ENCODE measurements at regions not wholly inside any gene's neighbourhood (a gene's known extent, or its start where the extent isn't known, plus 50 kb on each side); places are given as distances from the start of the nearest gene placed in this dataset.

- TF ChIP-seq CTCF (conservative IDR thresholded peaks at IDR 0.05; ENCODE audit: low read depth, low read length) = no peak
- Histone ChIP-seq H3K9ac (no peak overlapping the region), H3K4me3 (IDR thresholded peaks at IDR 0.05; ENCODE audit: insufficient read depth, low read depth, low read length) (no peak overlapping the region), H3K27ac (no peak overlapping the region), H4K20me1 (ENCODE audit: insufficient read depth) (no peaks in the 10 kb centered on the region), H2AFZ (ENCODE audit: low read depth) (no peak overlapping the region), H3K4me2 (no peak overlapping the region), H3K79me2 (ENCODE audit: insufficient read depth, low read depth) (no peaks in the 10 kb centered on the region), H3K4me1 (ENCODE audit: low read depth, poor library complexity, severe bottlenecking) (no peaks in the 10 kb centered on the region), H3K36me3 (ENCODE audit: insufficient read depth) (no peaks in the 10 kb centered on the region), H3K27me3 (ENCODE audit: insufficient read depth, low read depth) (no peaks in the 10 kb centered on the region)
Measured at GRCh38 chr2:19028587-19029375, 329.6 kb downstream of the OSR1 start.

- no peaks in the 10 kb centered on the region for H3K27me3 ChIP-seq (ENCODE audit: insufficient read depth, low read depth)
- no peak overlapping the region for H2AFZ ChIP-seq (ENCODE audit: low read depth)
- no peaks in the 10 kb centered on the region for H4K20me1 ChIP-seq (ENCODE audit: insufficient read depth)
- no peaks in the 10 kb centered on the region for H3K36me3 ChIP-seq (ENCODE audit: insufficient read depth)
- no peak overlapping the region for H3K27ac ChIP-seq
- no peak overlapping the region for H3K4me2 ChIP-seq
- H3K9ac ChIP-seq = no peak overlapping the region
- H3K79me2 ChIP-seq (ENCODE audit: insufficient read depth, low read depth) = no peaks in the 10 kb centered on the region
- no peak for TF ChIP-seq CTCF (conservative IDR thresholded peaks at IDR 0.05; ENCODE audit: low read depth, low read length)
- no peaks in the 10 kb centered on the region for H3K4me1 ChIP-seq (ENCODE audit: low read depth, poor library complexity, severe bottlenecking)
- no peak overlapping the region for H3K4me3 ChIP-seq (IDR thresholded peaks at IDR 0.05; ENCODE audit: insufficient read depth, low read depth, low read length)
Measured at GRCh38 chr2:19027626-19028025, 330.8 kb downstream of the OSR1 start.

GRCh38 chr2:19026261-19026660, 332.2 kb downstream of the OSR1 start:
- no peaks in the 10 kb centered on the region for H4K20me1 ChIP-seq (ENCODE audit: insufficient read depth)
- H3K9ac ChIP-seq = no peak overlapping the region
- H3K79me2 ChIP-seq (ENCODE audit: insufficient read depth, low read depth) = no peaks in the 10 kb centered on the region
- no peak overlapping the region for H3K4me3 ChIP-seq (IDR thresholded peaks at IDR 0.05; ENCODE audit: insufficient read depth, low read depth, low read length)
- no peak for TF ChIP-seq CTCF (conservative IDR thresholded peaks at IDR 0.05; ENCODE audit: low read depth, low read length)
- H3K4me2 ChIP-seq = no peak overlapping the region
- H3K4me1 ChIP-seq (ENCODE audit: low read depth, poor library complexity, severe bottlenecking) = no peaks in the 10 kb centered on the region
- H3K27me3 ChIP-seq (ENCODE audit: insufficient read depth, low read depth) = no peaks in the 10 kb centered on the region
- no peaks in the 10 kb centered on the region for H3K36me3 ChIP-seq (ENCODE audit: insufficient read depth)
- no peak overlapping the region for H2AFZ ChIP-seq (ENCODE audit: low read depth)
- H3K27ac ChIP-seq = no peak overlapping the region

GRCh38 chr2:19022334-19022733, 336.1 kb downstream of the OSR1 start:
- Histone ChIP-seq H3K4me2 (no peak overlapping the region), H4K20me1 (ENCODE audit: insufficient read depth) (no peaks in the 10 kb centered on the region), H2AFZ (ENCODE audit: low read depth) (no peak overlapping the region), H3K4me1 (ENCODE audit: low read depth, poor library complexity, severe bottlenecking) (no peaks in the 10 kb centered on the region), H3K27ac (no peak overlapping the region), H3K36me3 (ENCODE audit: insufficient read depth) (no peaks in the 10 kb centered on the region), H3K4me3 (IDR thresholded peaks at IDR 0.05; ENCODE audit: insufficient read depth, low read depth, low read length) (no peak overlapping the region), H3K79me2 (ENCODE audit: insufficient read depth, low read depth) (no peaks in the 10 kb centered on the region), H3K9ac (no peak overlapping the region), H3K27me3 (ENCODE audit: insufficient read depth, low read depth) (no peaks in the 10 kb centered on the region)
- TF ChIP-seq CTCF (conservative IDR thresholded peaks at IDR 0.05; ENCODE audit: low read depth, low read length) = no peak
